PC-9 (cell line): ENCODE measurements at regions not wholly inside any gene's neighbourhood (a gene's known extent, or its start where the extent isn't known, plus 50 kb on each side); places are given as distances from the start of the nearest gene placed in this dataset.

Experiments
- EZH2 ChIP-seq: fragments of 200-600 bp; sonication (generic); IDR thresholded peaks from 2 replicates; pipeline ENCODE4 v1.8.0; 2017; ENCODE audit warnings: antibody characterized with exemption, low read depth
- TF ChIP-seq, protein P1 (sequence below): fragments of 200-600 bp; sonication (generic); conservative IDR thresholded peaks from 2 replicates; pipeline ENCODE4 v1.6.1; 2017; ENCODE audit warnings: mixed run types, antibody characterized with exemption, mild to moderate bottlenecking, moderate library complexity

DNA sequence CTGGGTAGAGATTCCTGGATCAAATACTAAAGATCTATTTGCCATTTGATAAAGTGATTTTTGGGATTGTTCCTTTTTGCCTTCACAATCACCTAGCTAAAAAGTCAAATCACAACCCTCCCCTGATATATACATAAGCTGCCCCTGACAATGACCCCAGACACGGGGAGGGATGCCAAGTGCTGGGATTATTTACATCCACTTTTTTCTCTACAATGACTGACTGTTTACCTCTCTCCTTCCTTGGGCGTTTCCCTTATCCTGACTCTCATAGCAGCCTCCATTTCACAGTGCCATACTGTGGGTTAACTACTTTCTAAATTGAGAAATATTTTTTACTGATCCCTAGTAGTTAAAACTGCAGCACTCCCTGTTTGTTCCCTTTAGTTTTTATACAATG is 150.8 kb upstream of the TMEM170B start:
- TF ChIP-seq, protein P1, sequence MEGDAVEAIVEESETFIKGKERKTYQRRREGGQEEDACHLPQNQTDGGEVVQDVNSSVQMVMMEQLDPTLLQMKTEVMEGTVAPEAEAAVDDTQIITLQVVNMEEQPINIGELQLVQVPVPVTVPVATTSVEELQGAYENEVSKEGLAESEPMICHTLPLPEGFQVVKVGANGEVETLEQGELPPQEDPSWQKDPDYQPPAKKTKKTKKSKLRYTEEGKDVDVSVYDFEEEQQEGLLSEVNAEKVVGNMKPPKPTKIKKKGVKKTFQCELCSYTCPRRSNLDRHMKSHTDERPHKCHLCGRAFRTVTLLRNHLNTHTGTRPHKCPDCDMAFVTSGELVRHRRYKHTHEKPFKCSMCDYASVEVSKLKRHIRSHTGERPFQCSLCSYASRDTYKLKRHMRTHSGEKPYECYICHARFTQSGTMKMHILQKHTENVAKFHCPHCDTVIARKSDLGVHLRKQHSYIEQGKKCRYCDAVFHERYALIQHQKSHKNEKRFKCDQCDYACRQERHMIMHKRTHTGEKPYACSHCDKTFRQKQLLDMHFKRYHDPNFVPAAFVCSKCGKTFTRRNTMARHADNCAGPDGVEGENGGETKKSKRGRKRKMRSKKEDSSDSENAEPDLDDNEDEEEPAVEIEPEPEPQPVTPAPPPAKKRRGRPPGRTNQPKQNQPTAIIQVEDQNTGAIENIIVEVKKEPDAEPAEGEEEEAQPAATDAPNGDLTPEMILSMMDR, result no peak
- no peak for TF ChIP-seq EZH2
